Tibial nerve (tissue), 3 donors: ENCODE measurements at regions not wholly inside any gene's neighbourhood (a gene's known extent, or its start where the extent isn't known, plus 50 kb on each side); places are given as distances from the start of the nearest gene placed in this dataset.

Experiments
- CTCF ChIP-seq, 5 experiments: fragments of 200-600 bp in 3 of 5; fragments of 450-650 bp in 2 of 5; sonication (generic) in 3 of 5; IDR thresholded peaks; one replicate each; pipeline ENCODE4 v1.5.1; 2016 to 2019; ENCODE audit warnings: antibody characterized with exemption in 5 of 5, mild to moderate bottlenecking in 3 of 5, moderate library complexity in 2 of 5
- POLR2A ChIP-seq, 2 donors: fragments of 450-650 bp; IDR thresholded peaks; one replicate each; pipeline ENCODE4 v1.6.1; 2017; ENCODE audit warnings: antibody characterized with exemption in 2 of 2, mild to moderate bottlenecking in 2 of 2, moderate library complexity in 2 of 2

DNA sequence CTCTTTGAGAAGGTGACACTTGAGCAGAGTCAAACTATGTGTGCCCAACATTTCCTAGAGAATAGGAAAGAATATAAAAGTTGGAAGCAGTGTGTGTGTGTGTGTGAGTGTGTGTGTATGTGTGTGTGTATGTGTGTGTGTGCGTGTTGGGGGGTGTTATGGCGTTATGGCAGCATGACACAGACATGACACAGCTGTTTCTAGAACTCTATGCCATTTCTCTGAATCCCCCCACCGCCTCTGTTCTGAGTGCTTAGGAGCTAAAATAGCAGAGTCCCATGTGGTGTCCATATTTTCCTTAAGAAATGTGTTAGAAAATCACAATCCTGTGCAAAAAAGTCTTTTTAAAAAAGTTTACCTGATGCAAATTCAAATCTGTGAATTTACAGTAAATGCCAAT, 556.1 kb downstream of the RWDD3 start:
- TF ChIP-seq CTCF (IDR thresholded peaks at IDR 0.05) (no peak), POLR2A (IDR thresholded peaks at IDR 0.05) (no peak)
